ENCODE measurements at regions not wholly inside any gene's neighbourhood (a gene's known extent, or its start where the extent isn't known, plus 50 kb on each side); places are given as distances from the start of the nearest gene placed in this dataset.
"Not testable (repeated sequence)": the region's sequence is repeated elsewhere in the genome, so short reads cannot be mapped to it uniquely, and the experiment has no call there.

DNA sequence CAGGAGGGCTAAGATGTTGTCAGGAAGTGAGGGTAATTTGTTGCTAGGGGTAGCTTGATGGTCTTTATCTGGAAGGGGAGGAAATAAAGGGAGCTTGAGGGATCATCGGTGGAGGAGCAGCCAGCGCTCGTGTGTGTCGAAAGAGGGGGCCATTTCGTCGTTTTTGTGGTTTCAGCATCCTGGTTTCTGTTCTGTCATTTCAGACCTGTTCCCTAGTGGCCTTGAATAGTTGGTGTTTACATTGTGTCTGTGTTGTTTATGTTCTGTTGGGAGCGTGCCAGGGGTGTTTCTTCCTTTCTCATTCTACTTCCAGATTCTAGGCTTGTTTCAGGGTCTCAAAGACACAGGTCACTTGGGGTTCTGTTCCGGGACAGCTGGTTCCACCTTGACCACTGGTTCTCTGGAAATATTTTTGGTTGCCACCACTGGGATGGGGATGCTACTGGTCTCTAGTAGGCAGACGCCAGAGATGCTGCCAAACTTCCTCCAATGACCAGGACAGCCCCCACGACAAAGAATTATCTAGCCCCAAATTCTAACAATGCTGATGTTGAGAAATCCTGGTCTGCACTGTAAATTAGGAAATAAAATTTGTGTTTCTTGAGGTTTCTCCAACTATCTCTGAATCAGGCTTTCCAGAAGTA is 113.9 kb upstream of the NAA20 start:
- peak in 1 of 2 experiments; percentile 21 for DNase-seq

DNA sequence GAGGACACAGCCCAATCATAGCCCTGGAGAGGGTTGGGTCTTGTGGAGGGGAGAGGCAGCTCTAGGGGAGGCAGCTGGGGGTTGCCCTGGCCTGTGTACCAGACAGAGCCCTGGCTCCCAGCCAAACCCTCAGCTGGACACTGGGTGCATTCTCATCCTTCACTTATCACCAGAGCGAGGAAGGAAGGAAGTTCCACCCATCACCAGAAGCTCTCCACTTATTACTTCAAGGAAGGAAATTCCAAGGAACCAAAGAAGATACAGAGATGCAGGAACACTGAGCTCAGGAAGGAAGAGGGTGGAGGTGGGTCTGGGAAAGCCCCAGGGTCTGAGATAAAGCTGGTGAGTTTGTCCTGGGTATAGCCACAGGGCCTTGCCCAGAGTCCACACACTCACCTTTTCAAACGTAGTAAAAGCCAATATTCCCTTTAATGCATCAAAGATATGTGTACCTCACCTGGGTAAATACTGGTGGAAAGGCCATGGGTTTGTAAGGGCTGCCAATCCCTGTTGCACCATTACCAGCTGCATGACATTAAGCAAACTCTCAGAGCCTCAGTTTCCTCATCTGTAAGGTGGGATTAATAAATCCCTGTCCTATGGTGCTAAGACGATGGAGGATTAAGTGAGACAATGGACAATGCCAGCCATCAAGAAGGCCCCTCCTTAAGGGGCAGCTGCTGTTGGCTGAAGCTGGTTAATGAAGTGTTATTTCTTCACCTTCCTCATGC is 109.7 kb upstream of the NAA20 start:
- DNase-seq = no peak

DNA sequence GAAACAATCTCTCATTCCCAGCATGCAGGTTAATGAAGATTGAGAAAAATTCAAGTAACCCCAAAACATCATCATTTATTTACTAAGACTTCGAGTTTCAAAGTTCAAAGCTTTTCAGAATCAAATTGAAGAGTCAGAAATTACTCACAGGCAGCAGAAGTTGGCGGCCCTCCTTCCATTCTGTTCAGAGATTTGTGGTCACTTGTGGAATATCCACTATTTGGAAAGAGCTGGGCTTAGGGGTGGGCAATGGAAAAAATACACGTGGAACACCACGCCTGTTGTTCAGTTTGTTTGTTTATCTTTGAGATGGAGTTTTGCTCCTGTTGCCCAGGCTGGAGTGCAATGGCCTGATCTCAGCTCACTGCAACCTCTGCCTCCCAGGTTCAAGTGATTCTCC is 108.6 kb upstream of the NAA20 start:
- no peak for DNase-seq

DNA sequence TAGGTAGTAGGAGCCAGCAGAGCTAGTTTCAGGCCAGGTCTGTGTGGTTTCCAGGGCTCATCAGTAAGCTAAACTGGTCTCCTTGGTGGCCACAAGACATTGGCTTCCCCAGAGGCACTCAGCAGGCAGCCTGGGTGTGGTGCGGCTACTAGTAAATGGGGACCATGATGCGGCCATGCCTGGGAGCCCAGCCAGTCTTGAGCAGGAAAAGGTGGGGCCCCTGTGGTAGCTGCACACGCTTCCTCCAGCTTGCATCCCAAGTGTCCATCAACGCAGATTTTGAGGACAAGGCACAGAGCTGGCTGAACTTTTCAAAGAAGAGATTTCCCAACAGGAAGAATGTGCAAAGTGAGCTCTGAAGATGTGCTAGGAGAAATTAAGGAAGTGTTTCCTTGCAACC is 107.4 kb upstream of the NAA20 start:
- no peak for DNase-seq

DNA sequence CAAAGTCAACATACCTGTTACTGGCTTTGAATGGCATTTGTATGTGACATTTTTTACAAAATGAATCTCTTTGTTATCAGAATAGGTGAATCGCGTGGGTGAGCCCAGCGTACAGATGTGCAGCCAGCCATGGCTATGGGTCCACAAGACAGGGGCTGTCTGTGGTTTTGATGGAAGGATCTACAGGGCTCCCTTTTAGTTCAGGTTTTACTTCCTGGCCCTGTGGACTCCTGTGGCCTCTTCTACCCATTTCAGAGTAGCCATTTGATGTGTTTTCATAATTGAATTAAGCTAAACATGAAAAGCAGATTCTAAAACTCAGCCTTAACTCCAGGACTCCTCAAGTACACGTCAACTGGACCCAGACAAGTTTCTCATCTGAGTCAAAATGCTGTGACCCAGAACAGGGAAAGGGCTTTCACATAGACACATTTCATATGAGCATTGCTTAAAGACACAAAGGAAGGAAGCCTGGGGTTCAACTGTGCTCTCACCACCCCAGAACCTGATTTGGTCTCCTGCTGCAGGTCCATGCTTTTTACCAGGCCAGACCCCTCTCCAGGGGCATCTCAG is 105.3 kb upstream of the NAA20 start:
- DNase-seq = no peak

DNA sequence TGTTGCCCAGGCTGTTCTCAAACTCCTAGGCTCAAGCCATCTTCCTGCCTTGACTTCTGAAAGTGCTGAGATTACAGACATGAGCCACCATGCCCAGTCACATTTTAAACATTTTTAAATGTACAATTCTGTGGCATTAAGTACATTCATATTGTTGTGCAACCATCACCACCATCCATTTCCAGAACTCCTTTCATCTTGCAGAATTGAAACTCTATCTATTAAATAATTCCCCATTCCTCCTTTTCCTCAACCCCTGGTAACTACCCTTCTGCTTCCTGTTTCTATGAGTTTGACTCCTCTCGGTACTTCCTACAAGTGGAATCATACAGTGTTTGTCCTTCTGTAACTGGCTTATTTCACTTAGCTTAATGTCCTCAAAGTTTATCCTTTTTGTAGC is 103.8 kb upstream of the NAA20 start:
- DNase-seq = no peak

DNA sequence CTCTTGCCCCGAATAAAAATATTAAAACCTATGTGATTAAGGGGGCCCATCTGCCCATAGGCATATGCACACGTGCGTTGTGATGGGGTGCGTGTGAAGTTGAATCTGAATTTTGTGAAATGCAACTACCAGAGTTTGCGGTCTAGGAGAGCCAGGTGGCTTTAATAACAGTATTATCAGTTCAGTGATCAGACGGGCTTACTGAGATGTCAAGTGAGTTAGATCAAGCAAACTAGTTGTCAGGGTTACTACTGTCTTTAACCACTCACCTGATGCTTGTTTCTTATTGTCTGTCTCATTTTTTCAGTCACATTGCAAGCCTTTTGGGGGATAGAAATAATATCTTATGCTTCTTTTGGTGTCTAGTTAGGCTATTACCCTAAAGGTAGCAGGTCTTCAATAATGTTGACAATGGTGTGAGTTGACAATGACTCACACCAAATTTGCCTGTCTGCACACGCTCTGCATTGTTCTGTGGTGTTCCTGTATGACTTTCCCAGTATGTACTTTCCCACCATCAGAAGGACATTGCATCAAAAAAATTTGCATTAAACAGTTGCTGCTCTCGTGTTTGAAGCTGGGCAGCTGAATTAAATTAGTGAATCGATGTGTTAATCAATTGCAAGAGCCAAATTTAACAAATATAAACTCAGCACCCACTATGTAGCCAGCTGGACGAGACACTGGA is 103.1 kb upstream of the NAA20 start:
- no peak for DNase-seq

DNA sequence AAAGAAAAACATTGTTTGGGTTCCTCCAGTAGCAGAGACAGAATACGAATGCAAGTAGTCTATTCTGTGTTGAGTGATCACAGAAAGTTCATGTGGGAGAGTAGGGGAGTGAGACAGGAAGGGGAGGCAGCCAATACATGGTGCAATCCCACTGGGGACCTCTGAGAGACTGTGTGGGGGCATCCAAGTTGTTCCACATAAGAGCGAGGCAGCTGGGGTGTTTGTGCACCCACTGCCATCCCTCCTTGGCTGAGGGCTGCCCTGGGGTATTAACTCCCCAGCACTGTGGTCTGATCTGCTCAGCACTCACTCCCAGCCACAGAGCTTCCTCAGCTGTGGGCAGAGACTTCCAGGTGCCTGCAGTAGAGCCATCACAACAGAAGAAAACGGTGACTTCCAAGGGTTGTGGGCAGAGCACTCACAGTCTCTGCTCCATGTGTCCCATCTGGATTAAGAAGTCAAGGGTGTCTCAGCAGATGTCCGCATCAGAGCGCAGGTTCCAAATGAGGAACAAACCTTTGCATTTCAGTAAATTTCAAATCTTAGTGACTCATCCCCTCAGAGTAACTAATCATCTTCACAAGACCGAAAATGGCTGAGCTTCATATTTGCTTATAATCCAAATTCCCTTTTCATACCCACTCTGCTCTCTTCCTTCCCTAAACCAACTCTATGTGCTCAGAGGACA is 101.9 kb upstream of the NAA20 start:
- DNase-seq = no peak

DNA sequence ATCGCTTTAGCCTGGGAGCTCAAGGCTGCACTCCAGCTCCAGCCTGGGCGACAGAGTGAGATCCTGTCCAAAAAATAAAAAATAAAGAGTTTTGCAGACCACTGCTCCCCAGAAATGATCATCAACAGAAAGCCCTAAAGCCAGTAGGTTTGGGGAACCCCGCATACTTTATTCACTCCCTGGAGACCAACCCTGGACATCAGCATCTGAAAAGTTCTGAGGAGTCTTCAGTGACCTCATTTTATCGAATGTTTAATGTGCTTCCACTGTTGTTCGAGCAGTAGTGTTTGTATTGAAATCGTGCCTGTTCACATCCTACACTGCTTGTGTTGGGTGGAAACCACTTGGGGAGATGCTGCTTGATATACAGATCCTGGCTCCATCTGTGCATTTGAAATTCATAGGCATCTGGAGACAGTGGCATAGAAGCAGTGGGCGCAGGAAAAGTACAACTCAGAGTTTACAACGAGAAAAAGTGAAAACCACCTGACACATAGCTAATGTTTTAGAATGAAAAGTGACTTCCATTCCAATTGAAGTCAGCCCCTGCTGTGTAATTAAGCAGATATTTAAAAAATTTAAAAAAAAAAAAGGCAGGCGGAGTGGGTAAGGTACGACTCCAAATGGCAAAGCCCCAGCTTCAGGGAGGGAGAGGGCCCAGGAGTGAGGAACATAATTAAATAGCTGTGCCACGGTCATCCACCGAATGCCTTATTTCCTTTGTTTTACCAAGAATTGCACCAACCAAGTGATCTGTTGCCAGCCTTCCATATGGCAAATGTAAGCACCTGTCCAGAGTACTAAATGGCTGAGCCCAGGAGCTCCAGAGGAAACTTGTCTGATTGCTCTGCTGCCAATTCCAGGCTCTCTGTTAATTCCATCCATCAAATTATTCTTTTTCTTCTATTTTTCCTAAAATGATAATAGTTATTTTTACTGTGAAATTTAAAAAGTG is 100.4 kb upstream of the NAA20 start:
- no peak for DNase-seq

DNA sequence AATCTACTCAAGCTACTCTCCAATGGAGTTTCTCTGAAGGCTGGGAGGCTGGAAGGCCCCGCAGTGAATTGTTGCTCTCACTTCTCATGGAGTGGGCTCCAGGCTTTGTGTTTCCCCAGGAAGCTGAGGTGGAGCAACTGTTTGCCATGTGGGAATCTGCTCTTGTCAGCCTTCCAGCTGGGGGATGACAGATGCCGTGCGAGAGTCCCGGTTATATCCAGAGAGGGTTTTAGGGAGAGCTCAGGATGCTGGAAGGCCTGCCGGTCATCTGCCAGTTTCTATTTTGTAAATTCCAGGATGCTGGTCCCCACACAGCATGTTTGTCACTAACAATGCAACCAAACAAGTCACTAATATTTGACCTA is 98.2 kb upstream of the NAA20 start:
- DNase-seq = no peak

DNA sequence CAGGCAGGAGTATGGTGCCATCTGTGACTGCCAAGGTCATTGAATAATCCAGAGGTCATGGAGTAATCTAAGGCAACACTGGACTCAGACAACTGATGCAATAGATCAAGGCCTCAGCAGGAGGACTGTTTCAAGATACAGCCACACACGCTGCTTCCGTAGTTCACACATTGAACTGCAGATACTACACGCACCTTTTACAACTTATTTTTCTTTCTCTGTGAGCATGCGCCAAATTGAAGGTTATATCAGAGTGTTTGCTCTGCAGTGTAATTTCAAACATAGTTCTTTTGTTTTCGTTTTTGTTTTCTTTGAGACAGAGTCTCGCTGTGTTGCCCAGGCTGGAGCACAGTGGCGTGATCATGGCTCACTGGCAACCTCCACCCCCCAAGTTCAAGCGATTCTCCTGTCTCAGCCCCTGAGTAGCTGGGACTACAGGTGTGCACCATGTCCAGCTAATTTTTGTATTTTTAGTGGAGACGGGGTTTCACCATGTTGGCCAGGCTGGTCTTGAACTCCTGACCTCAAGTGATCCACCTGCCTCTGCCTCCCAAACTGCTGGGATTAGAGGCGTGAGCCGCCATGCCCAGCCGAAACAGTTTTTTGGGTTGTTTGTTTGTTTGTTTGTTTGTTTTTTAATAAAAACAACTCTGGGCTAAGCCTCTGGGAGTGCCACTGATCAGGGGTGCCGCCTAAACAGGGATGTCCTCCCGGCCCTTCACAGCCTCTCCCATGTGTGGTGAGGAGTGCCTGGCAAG is 96.6 kb upstream of the NAA20 start:
- no peak for DNase-seq

DNA sequence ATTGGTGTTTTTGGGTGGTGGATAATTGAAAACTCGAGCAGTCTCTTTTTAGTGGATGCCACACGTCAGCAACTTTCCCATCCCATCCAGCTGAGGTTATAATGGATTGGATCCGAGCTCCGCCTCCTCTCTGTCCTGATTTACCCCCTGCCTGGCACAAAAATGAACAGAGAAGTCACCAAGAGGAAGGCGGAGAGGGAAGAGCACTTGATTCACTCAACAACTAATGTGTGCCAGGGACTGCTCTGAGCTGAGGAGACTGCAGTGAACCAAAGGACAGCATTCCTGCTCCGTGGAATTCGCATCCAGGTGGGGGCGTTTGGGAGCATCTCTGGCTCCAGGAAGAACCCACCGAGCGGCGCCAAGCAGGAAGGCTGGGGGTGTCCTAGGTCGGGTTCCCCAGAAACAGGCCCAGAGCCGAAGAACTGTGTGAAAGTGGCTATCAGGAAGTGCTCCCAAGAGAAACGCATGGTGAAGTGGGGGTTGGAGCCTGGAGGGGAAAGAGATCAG is 95.8 kb upstream of the NAA20 start:
- DNase-seq = no peak

DNA sequence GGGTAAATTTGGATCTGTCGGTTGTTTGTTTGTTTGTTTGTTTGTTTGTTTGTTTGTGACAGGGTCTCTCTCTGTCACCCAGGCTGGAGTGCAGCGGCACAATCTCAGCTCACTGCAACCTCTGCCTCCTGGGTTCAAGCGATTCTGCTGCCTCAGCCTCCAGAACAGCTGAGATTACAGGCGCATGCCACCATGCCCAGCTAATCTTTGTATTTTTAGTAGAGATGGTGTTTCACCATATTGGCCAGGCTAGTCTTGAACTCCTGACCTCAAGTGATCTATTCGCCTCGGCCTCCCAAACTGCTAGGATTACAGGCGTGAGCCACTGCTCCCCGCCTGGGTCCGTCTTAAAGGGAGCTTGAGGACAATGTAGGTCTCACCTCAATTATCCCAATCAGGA is 95.3 kb upstream of the NAA20 start:
- DNase-seq = not testable (repeated sequence)

DNA sequence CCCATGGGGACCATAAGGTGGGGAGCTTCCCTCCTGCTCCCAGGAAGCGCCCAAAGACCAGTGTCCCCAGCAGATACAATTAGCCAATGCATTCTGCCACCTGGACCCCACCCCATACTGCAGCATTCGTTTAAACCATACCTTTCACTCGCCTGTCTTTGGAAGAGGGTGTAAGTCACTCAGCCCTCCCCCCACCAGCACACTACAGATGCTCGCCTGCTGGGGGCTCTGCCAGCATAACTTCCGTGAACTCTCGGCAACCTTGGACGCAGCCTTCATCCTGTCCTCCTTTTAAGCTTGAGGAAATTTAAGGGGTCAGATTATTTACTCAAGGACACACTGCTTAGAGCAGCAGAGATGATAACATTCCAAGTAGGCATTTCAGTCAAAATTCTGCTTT is 94.4 kb upstream of the NAA20 start:
- DNase-seq = no peak

DNA sequence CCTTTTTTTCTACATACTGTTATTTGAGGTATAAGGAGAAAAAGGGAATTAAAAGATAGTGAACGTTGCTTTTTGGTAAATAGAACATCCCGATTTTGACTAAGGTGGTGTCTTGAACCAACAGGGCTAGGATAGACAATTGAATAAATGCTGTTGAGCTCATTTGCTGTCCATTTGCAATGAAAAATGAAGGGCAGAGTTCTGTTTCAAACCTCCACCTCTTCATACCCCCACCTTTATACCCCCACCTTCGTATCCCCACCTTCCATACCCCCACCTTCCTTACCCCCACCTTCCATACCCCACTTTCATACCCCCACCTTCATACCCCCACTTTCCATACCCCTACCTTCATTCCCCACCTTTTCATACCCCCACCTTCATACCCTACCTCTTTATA is 93.4 kb upstream of the NAA20 start:
- no peak for DNase-seq

DNA sequence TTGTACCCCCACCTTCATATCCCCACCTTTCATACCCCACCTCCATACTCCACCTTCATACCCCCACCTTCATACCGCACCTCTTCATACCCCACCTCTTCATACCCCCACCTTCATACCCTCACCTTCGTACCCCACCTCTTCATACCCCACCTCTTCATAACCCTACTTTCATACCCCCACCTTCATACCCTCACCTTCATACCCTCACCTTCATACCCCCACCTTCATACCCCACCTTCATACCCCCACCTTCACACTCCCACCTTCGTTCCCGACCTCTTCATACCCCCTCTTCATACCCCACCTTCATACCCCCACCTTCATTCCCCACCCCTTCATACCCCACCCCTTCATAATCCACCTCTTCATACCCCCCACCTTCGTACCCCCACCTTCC is 92.9 kb upstream of the NAA20 start:
- DNase-seq = no peak

DNA sequence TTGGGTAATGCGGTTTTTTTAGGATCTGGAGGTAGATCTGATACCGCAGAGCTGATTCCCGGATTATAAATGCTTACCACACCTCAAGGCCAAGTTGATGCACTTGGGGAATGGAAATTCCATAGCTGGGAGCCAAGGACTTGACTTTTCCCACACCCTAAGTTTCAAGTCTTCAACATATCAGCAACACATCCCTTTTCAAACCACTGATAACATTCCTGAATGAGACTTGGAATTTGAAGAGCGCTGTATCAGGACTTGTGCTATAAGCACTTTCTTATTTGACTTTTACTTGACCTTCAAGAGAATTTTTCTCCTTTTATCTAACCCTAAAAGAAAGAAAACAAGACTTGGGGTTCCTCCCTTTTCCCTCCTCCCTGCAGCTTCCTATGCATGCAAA is 90.6 kb upstream of the NAA20 start:
- DNase-seq = no peak

DNA sequence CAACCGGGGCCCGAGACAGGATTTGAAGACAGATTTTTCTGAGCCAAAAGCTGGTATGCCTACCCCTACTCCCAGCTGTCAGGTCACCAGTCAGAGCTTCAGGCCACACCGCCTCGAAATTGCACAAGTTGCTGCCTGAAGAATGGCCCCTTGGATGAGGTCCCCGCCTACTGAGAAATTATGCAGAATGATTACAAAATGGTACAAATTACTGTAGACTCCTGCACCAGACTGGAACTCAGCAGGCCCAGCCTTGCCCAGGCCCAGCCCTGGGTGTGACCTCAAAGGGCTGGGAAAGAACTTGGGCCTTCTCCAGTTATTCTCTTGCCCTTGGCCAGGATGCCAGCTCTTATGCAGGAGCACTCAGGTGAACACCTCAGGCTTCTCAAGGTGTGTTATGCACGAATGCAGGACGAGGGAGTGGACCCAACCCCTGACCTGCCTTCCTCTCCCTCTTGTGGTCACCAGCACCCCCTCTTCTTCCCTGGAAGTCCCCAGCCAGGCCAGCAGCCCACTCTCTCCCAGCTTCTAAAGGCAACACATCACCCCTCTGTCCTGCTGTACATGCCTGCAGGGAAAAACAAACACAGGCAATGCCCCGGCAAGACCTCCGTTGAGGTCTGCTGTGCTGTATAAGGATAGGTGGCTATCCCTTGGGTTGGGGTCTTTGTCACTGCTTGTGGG is 88.7 kb upstream of the NAA20 start:
- no peak for DNase-seq

DNA sequence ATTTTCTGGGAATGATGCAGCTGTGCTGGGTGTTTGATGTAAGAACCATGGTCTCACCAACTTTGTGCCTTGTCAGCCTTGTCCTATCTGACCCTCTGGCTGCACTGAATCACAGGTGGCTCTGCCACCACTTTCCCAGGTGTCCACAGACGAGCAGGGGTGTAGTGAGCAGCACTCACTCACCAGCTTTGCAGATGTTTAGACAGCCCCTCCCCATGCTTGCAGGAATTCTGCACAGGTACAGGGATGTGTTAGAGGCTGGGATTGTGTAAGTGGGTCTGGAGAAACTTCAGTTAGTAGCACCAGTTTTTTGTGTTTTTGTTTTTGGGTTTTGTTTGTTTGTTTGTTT is 88.2 kb upstream of the NAA20 start:
- no peak for DNase-seq

DNA sequence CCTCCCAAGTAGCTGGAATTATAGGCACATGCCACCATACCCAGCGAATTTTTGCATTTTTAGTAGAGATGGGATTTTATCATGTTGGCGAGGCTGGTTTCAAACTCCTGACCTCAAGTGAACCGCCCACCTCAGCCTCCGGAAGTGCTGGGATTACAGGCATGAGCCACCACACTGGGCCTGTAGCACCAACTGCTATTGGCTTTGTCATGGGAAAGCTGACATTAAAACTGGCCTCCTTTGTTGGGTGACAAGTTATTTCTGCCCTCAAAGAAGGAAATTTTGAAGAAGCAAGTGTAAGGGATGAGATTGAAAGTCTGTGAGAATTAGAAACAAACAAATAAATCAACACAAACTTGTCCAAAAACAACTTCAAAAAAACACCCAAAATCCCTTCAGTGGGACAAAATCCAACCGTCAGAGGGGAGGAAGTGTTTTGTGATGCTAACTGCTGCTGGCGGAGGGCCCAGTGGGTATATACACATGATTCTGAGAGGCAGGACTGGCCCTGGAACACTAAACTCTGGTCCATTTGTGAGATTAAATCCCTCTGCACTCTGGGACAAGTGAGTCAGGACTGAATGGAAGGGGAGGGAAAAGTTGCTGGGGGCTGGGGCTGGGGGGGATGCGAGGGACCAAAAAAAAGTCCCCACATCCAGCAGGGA is 87.5 kb upstream of the NAA20 start:
- DNase-seq = no peak

All from NCI-H1930 (cell line).